ENCODE measurements at regions not wholly inside any gene's neighbourhood (a gene's known extent, or its start where the extent isn't known, plus 50 kb on each side); places are given as distances from the start of the nearest gene placed in this dataset.

GRCh38 chr12:67062193-67062592 is 207.0 kb upstream of the CAND1 start:
- Histone ChIP-seq H2AFZ (ENCODE audit: low read length) (no peak overlapping the region), H4K20me1 (ENCODE audit: insufficient read depth, low read length) (no peaks in the 10 kb centered on the region), H3K79me2 (ENCODE audit: insufficient read depth, low read depth, low read length) (no peaks in the 10 kb centered on the region), H3K4me1 (ENCODE audit: insufficient read depth, low read length, poor library complexity, severe bottlenecking) (no peaks in the 10 kb centered on the region), H3K4me2 (ENCODE audit: low read length) (no peak overlapping the region), H3K36me3 (ENCODE audit: insufficient read depth, low read length) (no peaks in the 10 kb centered on the region), H3K4me3 (ENCODE audit: low read depth, low read length, poor library complexity, severe bottlenecking) (no peak overlapping the region), H3K9me3 (ENCODE audit: low read length) (no peaks in the 10 kb centered on the region), H3K9me2 (ENCODE audit: insufficient read depth, low read length) (no peaks in the 10 kb centered on the region), H3K27ac (ENCODE audit: low read depth, low read length, poor library complexity, severe bottlenecking) (no peak overlapping the region)
- intact Hi-C loops (cut with micrococcal nuclease; ENCODE audit: unreplicated experiment), result no loop called here
- ChIA-PET CTCF (ENCODE audit: unreplicated experiment) (no interaction called here), POLR2A (no interaction called here)
- DNase-seq (ENCODE audit: low spot score), result no peak
- TF ChIP-seq CTCF (conservative IDR thresholded peaks at IDR 0.05; ENCODE audit: low read length) (no peak), EZH2phosphoT487 (IDR thresholded peaks at IDR 0.05; ENCODE audit: borderline replicate concordance, low read depth, low read length) (no peak)
- BruUV-seq (replicated peaks), result no TSS peak

DNA sequence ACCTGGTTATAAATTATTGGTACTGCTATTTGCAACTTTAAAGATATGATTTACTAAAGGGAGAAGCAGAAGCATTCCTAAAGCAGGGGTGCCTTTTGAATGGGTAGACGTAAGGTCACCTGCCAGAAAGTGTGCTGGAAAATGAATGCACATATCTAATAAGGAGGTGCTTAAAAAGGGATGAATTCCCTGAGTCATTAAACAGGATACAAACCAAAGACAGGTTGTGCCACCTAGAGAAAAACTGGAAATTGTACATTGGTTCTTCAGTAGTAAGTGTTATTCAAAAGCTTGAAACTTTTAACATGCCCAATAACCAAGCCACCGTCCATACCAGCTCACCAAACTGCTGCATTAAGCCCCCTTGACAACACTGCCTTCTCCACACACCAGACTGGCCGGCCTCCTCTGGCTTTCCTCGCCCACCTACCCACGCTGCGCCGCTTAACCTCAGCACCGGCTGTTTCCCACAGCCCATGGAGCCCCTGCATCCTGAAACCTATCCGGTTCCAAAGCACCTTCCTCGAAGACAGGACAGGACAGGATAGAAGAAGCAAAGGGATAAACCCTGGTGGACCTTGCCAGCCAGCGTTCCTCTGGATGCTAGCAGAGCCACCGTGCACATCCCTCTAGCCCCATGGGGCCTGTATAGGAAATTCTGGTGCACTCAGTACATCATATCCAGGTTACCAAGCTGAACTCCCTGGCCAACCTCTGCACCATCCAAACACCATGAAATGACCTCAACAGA is 201.5 kb upstream of the CAND1 start:
- Histone ChIP-seq H3K4me2 (ENCODE audit: low read length) (peak overlapping the region; percentile 49), H3K4me1 (ENCODE audit: insufficient read depth, low read length, poor library complexity, severe bottlenecking) (no peaks in the 10 kb centered on the region), H3K4me3 (ENCODE audit: low read depth, low read length, poor library complexity, severe bottlenecking) (peak overlapping the region; percentile 63), H2AFZ (ENCODE audit: low read length) (no peak overlapping the region), H4K20me1 (ENCODE audit: insufficient read depth, low read length) (no peaks in the 10 kb centered on the region), H3K9me2 (ENCODE audit: insufficient read depth, low read length) (no peaks in the 10 kb centered on the region), H3K79me2 (ENCODE audit: insufficient read depth, low read depth, low read length) (no peaks in the 10 kb centered on the region), H3K36me3 (ENCODE audit: insufficient read depth, low read length) (no peaks in the 10 kb centered on the region), H3K27ac (ENCODE audit: low read depth, low read length, poor library complexity, severe bottlenecking) (no peak overlapping the region), H3K9me3 (ENCODE audit: low read length) (no peaks in the 10 kb centered on the region)
- TF ChIP-seq CTCF (conservative IDR thresholded peaks at IDR 0.05; ENCODE audit: low read length) (no peak), EZH2phosphoT487 (IDR thresholded peaks at IDR 0.05; ENCODE audit: borderline replicate concordance, low read depth, low read length) (no peak)
- intact Hi-C loops (cut with micrococcal nuclease; ENCODE audit: unreplicated experiment), result no loop called here
- DNase-seq (ENCODE audit: low spot score), result no peak
- ChIA-PET CTCF (ENCODE audit: unreplicated experiment) (no interaction called here), POLR2A (no interaction called here)
- no TSS peak for BruUV-seq (replicated peaks)

DNA sequence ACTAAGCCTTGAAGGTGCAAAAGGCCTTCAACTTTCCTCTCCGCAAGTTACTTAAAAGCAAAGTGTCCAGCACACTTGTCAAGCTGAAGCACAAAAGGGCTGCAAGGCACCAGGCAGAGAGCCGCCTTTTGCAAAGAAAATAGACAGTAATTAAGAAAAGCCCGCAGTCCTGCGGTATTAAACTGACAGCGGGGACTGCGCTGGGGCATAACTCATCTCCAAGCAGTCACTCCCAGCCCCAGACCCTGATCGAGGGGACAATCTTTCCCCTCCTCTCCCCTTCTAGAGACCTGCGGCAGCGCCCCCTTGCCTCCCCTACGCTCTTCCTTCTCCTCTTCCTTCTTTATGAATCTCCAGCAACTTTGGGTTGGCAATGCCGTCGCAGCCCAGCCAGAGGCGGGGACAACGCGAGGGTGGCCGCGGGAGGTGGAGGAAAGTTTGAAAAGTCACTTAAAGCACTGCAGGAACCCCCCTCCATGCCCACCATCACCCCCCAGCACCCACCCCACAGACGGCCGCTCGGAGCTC is 200.9 kb upstream of the CAND1 start:
- Histone ChIP-seq H3K9me2 (ENCODE audit: insufficient read depth, low read length) (no peaks in the 10 kb centered on the region), H3K36me3 (ENCODE audit: insufficient read depth, low read length) (no peaks in the 10 kb centered on the region), H2AFZ (ENCODE audit: low read length) (no peak overlapping the region), H4K20me1 (ENCODE audit: insufficient read depth, low read length) (no peaks in the 10 kb centered on the region), H3K4me1 (ENCODE audit: insufficient read depth, low read length, poor library complexity, severe bottlenecking) (no peaks in the 10 kb centered on the region), H3K9me3 (ENCODE audit: low read length) (no peaks in the 10 kb centered on the region), H3K79me2 (ENCODE audit: insufficient read depth, low read depth, low read length) (no peaks in the 10 kb centered on the region), H3K4me2 (ENCODE audit: low read length) (peak overlapping the region; percentile 49), H3K4me3 (ENCODE audit: low read depth, low read length, poor library complexity, severe bottlenecking) (peak overlapping the region; percentile 63), H3K27ac (ENCODE audit: low read depth, low read length, poor library complexity, severe bottlenecking) (no peak overlapping the region)
- peak; percentile 5 for DNase-seq (ENCODE audit: low spot score)
- intact Hi-C loops (cut with micrococcal nuclease; ENCODE audit: unreplicated experiment), result no loop called here
- POLR2A ChIA-PET, result interaction anchor here (0.7 kb wide), 1 partner anchor 15 kb away, joined by 3 read pairs; no protein-coding TSS in a partner anchor
- no TSS peak for BruUV-seq (replicated peaks)
- TF ChIP-seq EZH2phosphoT487 (IDR thresholded peaks at IDR 0.05; ENCODE audit: borderline replicate concordance, low read depth, low read length) (no peak), CTCF (conservative IDR thresholded peaks at IDR 0.05; ENCODE audit: low read length) (0 out of 2 replicates have a peak, but pooled peaks have one; percentile 26)
- CTCF ChIA-PET (ENCODE audit: unreplicated experiment), result no interaction called here
